ENCODE measurements at regions not wholly inside any gene's neighbourhood (a gene's known extent, or its start where the extent isn't known, plus 50 kb on each side); places are given as distances from the start of the nearest gene placed in this dataset.

- Histone ChIP-seq H3K9ac (ENCODE audit: low read length) (no peak overlapping the region), H3K4me2 (ENCODE audit: low read length) (no peak overlapping the region), H3K4me1 (ENCODE audit: control insufficient read depth in 1 of 2, insufficient read depth in 2 of 2, low read length in 2 of 2) (no peaks in the 10 kb centered on the region), H3K9me2 (ENCODE audit: insufficient read depth) (no peaks in the 10 kb centered on the region), H3K27me3 (ENCODE audit: insufficient read depth, low read length) (peaks cover 29% of the 10 kb centered on the region), H3K27ac (ENCODE audit: low read depth, low read length) (no peak overlapping the region), H3K4me3 (replicated peaks in 1 of 2; ENCODE audit: low read depth in 1 of 2, low read length in 2 of 2) (no peak overlapping the region), H4K20me1 (ENCODE audit: insufficient read depth) (no peaks in the 10 kb centered on the region), H2AFZ (ENCODE audit: low read depth, low read length, poor library complexity, severe bottlenecking) (no peak overlapping the region), H3K36me3 (ENCODE audit: control insufficient read depth in 1 of 2, insufficient read depth in 2 of 2, low read length in 2 of 2) (no peaks in the 10 kb centered on the region), H3K79me2 (ENCODE audit: insufficient read depth, low read length) (no peaks in the 10 kb centered on the region), H3K9me3 (ENCODE audit: control insufficient read depth in 1 of 2, insufficient read depth in 1 of 2, low read depth in 1 of 2, low read length in 2 of 2) (no peaks in the 10 kb centered on the region)
- TF ChIP-seq POLR2AphosphoS5 (IDR thresholded peaks at IDR 0.05; ENCODE audit: low read depth, low read length), result no peak
- no peak for TF ChIP-seq CEBPB (IDR thresholded peaks at IDR 0.05; ENCODE audit: low read depth)
- TF ChIP-seq REST (IDR thresholded peaks at IDR 0.05; ENCODE audit: low read depth), result no peak
- no peak for TF ChIP-seq SIN3A (IDR thresholded peaks at IDR 0.05; ENCODE audit: low read depth)
- TF ChIP-seq ZBTB33 (IDR thresholded peaks at IDR 0.05; ENCODE audit: extremely low read depth, insufficient replicate concordance, low read length), result no peak
- TF ChIP-seq EZH2 (IDR thresholded peaks at IDR 0.05), result no peak
- no peak for TF ChIP-seq MAX (IDR thresholded peaks at IDR 0.05)
- TF ChIP-seq TCF7L2 (IDR thresholded peaks at IDR 0.05; ENCODE audit: borderline replicate concordance, extremely low read depth, insufficient read depth, insufficient read length), result no peak
- no peak for TF ChIP-seq EZH2phosphoT487 (IDR thresholded peaks at IDR 0.05; ENCODE audit: borderline replicate concordance)
- TF ChIP-seq CBX3 (IDR thresholded peaks at IDR 0.05; ENCODE audit: low read depth), result no peak
- no peak for TF ChIP-seq ZFX (IDR thresholded peaks at IDR 0.05)
- ChIA-PET POLR2A (no interaction called here), RAD21 (ENCODE audit: low non-redundant PET in 1 of 2, low total read pairs in 2 of 2, uncharacterized antibody in 2 of 2, unreplicated experiment in 2 of 2) (no interaction called here), CTCF (no interaction called here)
- ATAC-seq (no peak), DNase-seq (ENCODE audit: low read depth, low spot score) (no peak)
- no TSS peak for BruUV-seq (replicated peaks)
- intact Hi-C loops (cut with micrococcal nuclease), result no loop called here
Observed at GRCh38 chr11:134792677-134793076, 380.6 kb upstream of the B3GAT1 start.

All from HCT116 (cell line).